Mammary epithelial cell (primary cell): ENCODE measurements at regions not wholly inside any gene's neighbourhood (a gene's known extent, or its start where the extent isn't known, plus 50 kb on each side); places are given as distances from the start of the nearest gene placed in this dataset.

Experiments used
- EZH2 ChIP-seq: IDR thresholded peaks from 2 replicates; pipeline ENCODE4 v1.6.1; 2012; ENCODE audit warnings: low read length, inconsistent platforms, borderline replicate concordance
- TF ChIP-seq, protein P1 (sequence below), 2 donors: IDR thresholded peaks in 1 of 2; conservative IDR thresholded peaks in 1 of 2; 2 replicates each; pipeline ENCODE4 v1.5.1; 2011 to 2012; ENCODE audit warnings: inconsistent platforms in 2 of 2, low read length in 2 of 2, mild to moderate bottlenecking in 2 of 2, control low read depth in 1 of 2, low read depth in 1 of 2; ENCODE audit not compliant: insufficient read depth in 1 of 2; ENCODE audit errors: extremely low read depth in 1 of 2

DNA sequence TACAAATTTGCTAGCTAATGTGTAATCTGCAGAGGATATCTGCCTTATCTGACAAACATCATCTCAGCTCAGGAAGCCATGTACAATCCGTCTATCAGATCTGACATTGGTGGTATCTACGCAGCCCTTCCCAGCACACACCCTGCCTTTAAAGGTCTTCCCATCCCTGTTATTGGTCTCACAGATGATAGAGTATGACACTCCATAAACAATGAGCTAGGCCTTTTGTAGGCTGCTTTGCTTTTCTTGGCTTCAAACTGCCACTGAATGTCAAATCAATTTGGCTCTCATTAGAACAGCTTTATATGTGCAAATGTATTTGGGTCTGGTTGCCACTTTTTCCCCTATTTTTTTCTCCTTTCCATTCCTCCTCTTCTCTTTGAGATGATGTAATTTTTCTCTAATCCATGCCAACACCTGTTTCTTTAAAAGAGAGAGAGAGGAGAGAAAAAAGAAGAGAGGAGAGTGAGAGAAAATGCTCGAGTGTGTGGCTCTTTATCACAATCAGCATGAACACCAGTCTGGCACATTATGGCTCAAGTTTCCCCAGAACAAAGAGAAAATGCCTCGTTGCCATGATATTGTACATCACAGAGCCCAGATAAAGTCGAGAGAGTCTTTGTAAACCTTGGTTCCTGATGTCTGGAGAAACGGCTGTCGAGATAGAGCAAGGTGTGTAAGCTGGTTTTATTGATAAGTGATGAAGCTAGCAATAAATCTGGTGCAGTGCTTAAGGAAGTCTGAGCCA is 80.8 kb upstream of the DPH6 start:
- TF ChIP-seq, protein P1, sequence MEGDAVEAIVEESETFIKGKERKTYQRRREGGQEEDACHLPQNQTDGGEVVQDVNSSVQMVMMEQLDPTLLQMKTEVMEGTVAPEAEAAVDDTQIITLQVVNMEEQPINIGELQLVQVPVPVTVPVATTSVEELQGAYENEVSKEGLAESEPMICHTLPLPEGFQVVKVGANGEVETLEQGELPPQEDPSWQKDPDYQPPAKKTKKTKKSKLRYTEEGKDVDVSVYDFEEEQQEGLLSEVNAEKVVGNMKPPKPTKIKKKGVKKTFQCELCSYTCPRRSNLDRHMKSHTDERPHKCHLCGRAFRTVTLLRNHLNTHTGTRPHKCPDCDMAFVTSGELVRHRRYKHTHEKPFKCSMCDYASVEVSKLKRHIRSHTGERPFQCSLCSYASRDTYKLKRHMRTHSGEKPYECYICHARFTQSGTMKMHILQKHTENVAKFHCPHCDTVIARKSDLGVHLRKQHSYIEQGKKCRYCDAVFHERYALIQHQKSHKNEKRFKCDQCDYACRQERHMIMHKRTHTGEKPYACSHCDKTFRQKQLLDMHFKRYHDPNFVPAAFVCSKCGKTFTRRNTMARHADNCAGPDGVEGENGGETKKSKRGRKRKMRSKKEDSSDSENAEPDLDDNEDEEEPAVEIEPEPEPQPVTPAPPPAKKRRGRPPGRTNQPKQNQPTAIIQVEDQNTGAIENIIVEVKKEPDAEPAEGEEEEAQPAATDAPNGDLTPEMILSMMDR (conservative IDR thresholded peaks at IDR 0.05 in 1 of 2, IDR thresholded peaks at IDR 0.05 in 1 of 2; ENCODE audit: extremely low read depth in 1 of 2, insufficient read depth in 1 of 2, low read depth in 1 of 2, low read length in 2 of 2): no peak
- no peak for TF ChIP-seq EZH2
